HL-60 (cell line): ENCODE measurements at regions not wholly inside any gene's neighbourhood (a gene's known extent, or its start where the extent isn't known, plus 50 kb on each side); places are given as distances from the start of the nearest gene placed in this dataset.

Experiments used
- CTCF ChIP-seq: IDR thresholded peaks from one replicate; pipeline ENCODE4 v1.5.1; 2011; ENCODE audit warnings: low read length, control low read depth, inconsistent platforms; ENCODE audit not compliant: insufficient read depth
- POLR2AphosphoS5 ChIP-seq: IDR thresholded peaks from 2 replicates; pipeline ENCODE4 v1.6.1; 2012; ENCODE audit warnings: low read depth
- REST ChIP-seq: IDR thresholded peaks from 2 replicates; pipeline ENCODE4 v1.6.1; 2012; ENCODE audit warnings: low read depth; ENCODE audit not compliant: insufficient replicate concordance

- no peak for TF ChIP-seq CTCF
- no peak for TF ChIP-seq POLR2AphosphoS5
- no peak for TF ChIP-seq REST
Observed at GRCh38 chr5:35303152-35303551, 72.9 kb upstream of the PRLR start.
